ENCODE measurements at regions not wholly inside any gene's neighbourhood (a gene's known extent, or its start where the extent isn't known, plus 50 kb on each side); places are given as distances from the start of the nearest gene placed in this dataset.

DNA sequence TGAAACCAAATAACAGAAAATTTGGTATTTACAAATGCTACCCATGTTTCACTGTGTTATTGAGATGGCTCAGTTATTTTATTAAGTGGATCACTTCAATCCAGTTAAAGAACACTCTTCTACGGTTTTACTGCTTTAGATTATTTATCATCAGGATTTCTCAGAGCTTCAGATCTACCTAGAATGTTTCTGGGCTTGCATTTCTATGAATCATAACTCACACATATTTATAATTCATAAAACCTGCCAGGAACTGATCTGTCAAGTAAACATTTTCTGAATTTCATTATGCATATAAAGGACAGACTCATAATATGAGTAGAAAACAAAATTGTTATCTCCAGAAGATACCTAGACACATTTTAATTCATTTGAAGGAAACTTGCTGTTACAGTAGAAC is 1172.3 kb upstream of the LRRTM3 start:
- H3K4me1 ChIP-seq (ENCODE audit: control insufficient read depth in 5 of 5, insufficient read depth in 5 of 5, low read length in 5 of 5) = no peaks in the 10 kb centered on the region
- H3K9me3 ChIP-seq (ENCODE audit: control insufficient read depth in 5 of 5, low read length in 5 of 5) = no peaks in the 10 kb centered on the region
- no peaks in the 10 kb centered on the region for H3K36me3 ChIP-seq (ENCODE audit: control insufficient read depth in 5 of 5, insufficient read depth in 5 of 5, low read length in 5 of 5)
- no peaks in the 10 kb centered on the region for H3K27me3 ChIP-seq (ENCODE audit: control insufficient read depth in 5 of 5, insufficient read depth in 4 of 5, low read length in 5 of 5)
- H3K4me3 ChIP-seq (ENCODE audit: low read depth in 1 of 5, low read length in 5 of 5) = no peak overlapping the region
- no peak overlapping the region for H3K9ac ChIP-seq (ENCODE audit: low read length in 5 of 5)
- H3K27ac ChIP-seq (ENCODE audit: low read depth, low read length) = no peak overlapping the region

DNA sequence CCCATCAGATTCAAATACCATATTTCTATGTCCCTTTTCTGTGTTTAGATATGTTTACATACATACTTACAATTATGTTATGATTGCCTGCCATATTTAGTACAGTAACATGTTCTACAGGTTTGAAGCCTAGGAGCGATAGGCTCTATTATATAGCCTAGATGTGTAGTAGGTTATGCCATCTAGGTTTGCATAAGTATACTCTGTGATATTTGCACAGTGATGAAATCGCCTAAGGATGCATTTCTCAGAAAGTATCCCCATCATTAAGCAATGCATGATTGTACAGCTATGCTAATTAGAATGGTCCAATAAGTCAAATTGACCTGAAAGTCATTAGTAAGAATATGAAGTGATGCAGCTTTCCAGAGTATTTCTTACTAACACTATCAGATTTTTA is 1171.7 kb upstream of the LRRTM3 start:
- Histone ChIP-seq H3K4me3 (ENCODE audit: low read depth in 1 of 5, low read length in 5 of 5) (no peak overlapping the region), H3K4me1 (ENCODE audit: control insufficient read depth in 5 of 5, insufficient read depth in 5 of 5, low read length in 5 of 5) (no peaks in the 10 kb centered on the region), H3K9me3 (ENCODE audit: control insufficient read depth in 5 of 5, low read length in 5 of 5) (no peaks in the 10 kb centered on the region), H3K27ac (ENCODE audit: low read depth, low read length) (no peak overlapping the region), H3K27me3 (ENCODE audit: control insufficient read depth in 5 of 5, insufficient read depth in 4 of 5, low read length in 5 of 5) (no peaks in the 10 kb centered on the region), H3K9ac (ENCODE audit: low read length in 5 of 5) (no peak overlapping the region), H3K36me3 (ENCODE audit: control insufficient read depth in 5 of 5, insufficient read depth in 5 of 5, low read length in 5 of 5) (no peaks in the 10 kb centered on the region)

DNA sequence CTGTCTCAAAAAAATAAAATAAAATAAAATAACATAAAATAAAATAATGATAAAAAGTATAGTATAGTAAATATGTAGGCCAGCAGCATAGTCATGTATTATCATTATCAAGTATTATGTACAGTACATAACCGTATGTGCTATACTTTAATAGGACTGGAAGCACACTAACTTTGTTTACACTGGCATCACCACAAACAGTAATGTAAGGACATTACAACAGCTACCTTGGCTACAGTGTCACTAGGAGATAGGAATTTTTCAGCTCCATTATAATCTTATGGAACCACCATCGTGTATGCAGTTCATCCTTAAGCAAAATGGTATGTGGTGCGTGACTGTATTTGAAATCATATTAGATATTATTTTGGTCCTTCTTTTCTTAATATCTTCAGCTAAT is 1163.5 kb upstream of the LRRTM3 start:
- Histone ChIP-seq H3K4me1 (ENCODE audit: control insufficient read depth in 5 of 5, insufficient read depth in 5 of 5, low read length in 5 of 5) (no peaks in the 10 kb centered on the region), H3K9me3 (ENCODE audit: control insufficient read depth in 5 of 5, low read length in 5 of 5) (no peaks in the 10 kb centered on the region), H3K27ac (ENCODE audit: low read depth, low read length) (no peak overlapping the region), H3K27me3 (ENCODE audit: control insufficient read depth in 5 of 5, insufficient read depth in 4 of 5, low read length in 5 of 5) (no peaks in the 10 kb centered on the region), H3K36me3 (ENCODE audit: control insufficient read depth in 5 of 5, insufficient read depth in 5 of 5, low read length in 5 of 5) (no peaks in the 10 kb centered on the region), H3K4me3 (ENCODE audit: low read depth in 1 of 5, low read length in 5 of 5) (no peak overlapping the region), H3K9ac (ENCODE audit: low read length in 5 of 5) (no peak overlapping the region)

DNA sequence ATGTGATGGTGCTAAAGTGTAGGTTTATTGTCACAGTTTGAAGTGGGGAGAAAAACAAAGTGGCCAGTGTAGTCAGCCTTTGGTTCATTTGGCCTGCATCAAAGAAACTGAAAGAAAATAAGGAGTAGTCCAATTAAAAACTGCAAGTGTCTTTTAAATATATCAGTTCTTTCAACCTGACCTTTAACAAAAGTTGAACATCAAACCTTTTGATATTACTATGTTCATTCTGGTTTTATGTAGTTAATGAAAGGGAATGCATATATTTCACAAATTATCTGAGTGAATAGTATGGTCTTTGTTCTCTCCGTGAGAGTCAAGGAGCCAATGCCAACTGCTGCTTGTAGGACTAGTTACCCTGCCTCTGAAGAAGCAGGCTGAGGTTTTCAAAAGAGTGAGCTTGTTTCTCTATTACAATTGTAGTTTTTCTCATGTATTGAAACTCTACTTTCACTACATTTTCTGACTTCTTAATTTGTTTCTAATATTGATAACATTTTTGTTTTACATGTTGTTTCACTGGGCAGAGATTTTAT is 1160.8 kb upstream of the LRRTM3 start:
- Histone ChIP-seq H3K36me3 (ENCODE audit: control insufficient read depth in 5 of 5, insufficient read depth in 5 of 5, low read length in 5 of 5) (no peaks in the 10 kb centered on the region), H3K27me3 (ENCODE audit: control insufficient read depth in 5 of 5, insufficient read depth in 4 of 5, low read length in 5 of 5) (no peaks in the 10 kb centered on the region), H3K4me3 (ENCODE audit: low read depth in 1 of 5, low read length in 5 of 5) (no peak overlapping the region), H3K9me3 (ENCODE audit: control insufficient read depth in 5 of 5, low read length in 5 of 5) (no peaks in the 10 kb centered on the region), H3K9ac (ENCODE audit: low read length in 5 of 5) (no peak overlapping the region), H3K27ac (ENCODE audit: low read depth, low read length) (no peak overlapping the region), H3K4me1 (ENCODE audit: control insufficient read depth in 5 of 5, insufficient read depth in 5 of 5, low read length in 5 of 5) (no peaks in the 10 kb centered on the region)

GRCh38 chr10:65769828-65770227 is 1156.0 kb upstream of the LRRTM3 start:
- H3K9me3 ChIP-seq (ENCODE audit: control insufficient read depth in 5 of 5, low read length in 5 of 5) = no peaks in the 10 kb centered on the region
- no peaks in the 10 kb centered on the region for H3K36me3 ChIP-seq (ENCODE audit: control insufficient read depth in 5 of 5, insufficient read depth in 5 of 5, low read length in 5 of 5)
- H3K27me3 ChIP-seq (ENCODE audit: control insufficient read depth in 5 of 5, insufficient read depth in 4 of 5, low read length in 5 of 5) = no peaks in the 10 kb centered on the region

DNA sequence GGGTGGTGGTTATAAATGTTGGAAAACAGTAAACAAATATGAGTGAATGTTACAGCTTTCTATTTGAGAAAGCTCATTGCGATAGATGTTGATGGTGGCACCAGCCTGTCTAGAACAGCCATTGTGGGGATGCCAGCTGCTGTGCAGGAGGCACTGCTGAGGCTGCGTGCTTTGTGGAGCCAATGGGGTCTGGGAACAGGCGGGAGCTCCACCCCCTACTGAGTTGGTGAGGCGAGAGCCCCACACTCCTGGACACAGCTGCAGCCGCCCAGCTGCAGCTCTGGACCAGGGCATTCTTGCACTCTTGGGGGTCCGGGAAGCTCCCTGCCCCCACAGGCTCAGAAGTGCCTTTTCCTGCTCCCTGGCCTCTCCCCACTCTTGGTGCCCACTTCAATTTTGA is 1147.1 kb upstream of the LRRTM3 start:
- Histone ChIP-seq H3K9ac (ENCODE audit: low read length in 5 of 5) (no peak overlapping the region), H3K4me3 (ENCODE audit: low read depth in 1 of 5, low read length in 5 of 5) (no peak overlapping the region), H3K4me1 (ENCODE audit: control insufficient read depth in 5 of 5, insufficient read depth in 5 of 5, low read length in 5 of 5) (no peaks in the 10 kb centered on the region), H3K27ac (ENCODE audit: low read depth, low read length) (no peak overlapping the region), H3K27me3 (ENCODE audit: control insufficient read depth in 5 of 5, insufficient read depth in 4 of 5, low read length in 5 of 5) (no peaks in the 10 kb centered on the region), H3K9me3 (ENCODE audit: control insufficient read depth in 5 of 5, low read length in 5 of 5) (no peaks in the 10 kb centered on the region), H3K36me3 (ENCODE audit: control insufficient read depth in 5 of 5, insufficient read depth in 5 of 5, low read length in 5 of 5) (no peaks in the 10 kb centered on the region)

More at GRCh38 chr10:65769828-65770227, 1156.0 kb upstream of the LRRTM3 start:
- H3K4me1 ChIP-seq (ENCODE audit: control insufficient read depth in 5 of 5, insufficient read depth in 5 of 5, low read length in 5 of 5) = no peaks in the 10 kb centered on the region
- no peak overlapping the region for H3K4me3 ChIP-seq (ENCODE audit: low read depth in 1 of 5, low read length in 5 of 5)
- H3K9ac ChIP-seq (ENCODE audit: low read length in 5 of 5) = no peak overlapping the region
- no peak overlapping the region for H3K27ac ChIP-seq (ENCODE audit: low read depth, low read length)

- H3K9me3 ChIP-seq (ENCODE audit: control insufficient read depth in 5 of 5, low read length in 5 of 5) = no peaks in the 10 kb centered on the region
- no peaks in the 10 kb centered on the region for H3K27me3 ChIP-seq (ENCODE audit: control insufficient read depth in 5 of 5, insufficient read depth in 4 of 5, low read length in 5 of 5)
- no peak overlapping the region for H3K4me3 ChIP-seq (ENCODE audit: low read depth in 1 of 5, low read length in 5 of 5)
- H3K27ac ChIP-seq (ENCODE audit: low read depth, low read length) = no peak overlapping the region
- H3K9ac ChIP-seq (ENCODE audit: low read length in 5 of 5) = no peak overlapping the region
- no peaks in the 10 kb centered on the region for H3K36me3 ChIP-seq (ENCODE audit: control insufficient read depth in 5 of 5, insufficient read depth in 5 of 5, low read length in 5 of 5)
- H3K4me1 ChIP-seq (ENCODE audit: control insufficient read depth in 5 of 5, insufficient read depth in 5 of 5, low read length in 5 of 5) = no peaks in the 10 kb centered on the region
These were observed 1145.9 kb upstream of the LRRTM3 start for GRCh38 chr10:65779985-65780384.

DNA sequence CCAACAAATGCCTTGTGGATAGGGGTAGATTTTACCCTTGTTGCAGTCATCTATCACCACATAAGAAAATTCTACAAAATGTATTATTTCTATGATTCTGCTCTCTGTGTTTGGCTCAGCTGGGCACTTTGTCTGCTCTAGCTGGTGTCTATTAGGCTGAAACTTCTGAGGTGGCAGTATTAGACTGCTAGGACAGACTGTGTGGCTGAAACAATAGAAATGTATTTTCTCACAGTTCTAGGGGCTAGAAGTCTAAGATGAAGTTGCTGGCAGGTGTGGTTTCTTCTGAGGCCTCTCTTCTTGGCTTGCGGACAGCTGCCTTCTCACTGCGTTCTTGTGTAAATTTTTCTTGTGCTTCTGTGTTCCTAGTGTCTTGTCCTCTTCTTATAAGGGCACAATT is 1139.6 kb upstream of the LRRTM3 start:
- Histone ChIP-seq H3K9me3 (ENCODE audit: control insufficient read depth in 5 of 5, low read length in 5 of 5) (no peaks in the 10 kb centered on the region), H3K27me3 (ENCODE audit: control insufficient read depth in 5 of 5, insufficient read depth in 4 of 5, low read length in 5 of 5) (no peaks in the 10 kb centered on the region), H3K4me3 (ENCODE audit: low read depth in 1 of 5, low read length in 5 of 5) (no peak overlapping the region), H3K9ac (ENCODE audit: low read length in 5 of 5) (no peak overlapping the region), H3K36me3 (ENCODE audit: control insufficient read depth in 5 of 5, insufficient read depth in 5 of 5, low read length in 5 of 5) (no peaks in the 10 kb centered on the region), H3K4me1 (ENCODE audit: control insufficient read depth in 5 of 5, insufficient read depth in 5 of 5, low read length in 5 of 5) (no peaks in the 10 kb centered on the region), H3K27ac (ENCODE audit: low read depth, low read length) (no peak overlapping the region)

DNA sequence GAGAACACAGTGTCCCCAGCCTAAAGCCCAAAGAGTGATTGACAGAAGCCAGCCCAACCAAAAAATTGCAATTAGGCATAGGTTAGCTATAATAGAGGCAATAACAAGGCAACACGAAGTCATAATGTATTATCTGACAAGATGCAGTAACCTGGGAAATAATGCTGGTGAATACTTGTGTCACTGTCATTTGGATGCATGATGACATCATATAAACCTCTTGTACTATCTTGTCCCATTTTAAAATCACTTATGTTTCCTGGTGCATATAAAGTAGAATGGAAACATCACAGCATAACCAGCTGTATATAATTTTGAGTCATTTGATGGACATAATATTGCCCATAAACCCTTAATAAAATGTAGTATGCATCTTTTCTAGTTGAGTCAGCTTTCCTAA is 1138.3 kb upstream of the LRRTM3 start:
- Histone ChIP-seq H3K27me3 (ENCODE audit: control insufficient read depth in 5 of 5, insufficient read depth in 4 of 5, low read length in 5 of 5) (no peaks in the 10 kb centered on the region), H3K9ac (ENCODE audit: low read length in 5 of 5) (no peak overlapping the region), H3K4me3 (ENCODE audit: low read depth in 1 of 5, low read length in 5 of 5) (no peak overlapping the region), H3K27ac (ENCODE audit: low read depth, low read length) (no peak overlapping the region), H3K4me1 (ENCODE audit: control insufficient read depth in 5 of 5, insufficient read depth in 5 of 5, low read length in 5 of 5) (no peaks in the 10 kb centered on the region), H3K36me3 (ENCODE audit: control insufficient read depth in 5 of 5, insufficient read depth in 5 of 5, low read length in 5 of 5) (no peaks in the 10 kb centered on the region), H3K9me3 (ENCODE audit: control insufficient read depth in 5 of 5, low read length in 5 of 5) (no peaks in the 10 kb centered on the region)

DNA sequence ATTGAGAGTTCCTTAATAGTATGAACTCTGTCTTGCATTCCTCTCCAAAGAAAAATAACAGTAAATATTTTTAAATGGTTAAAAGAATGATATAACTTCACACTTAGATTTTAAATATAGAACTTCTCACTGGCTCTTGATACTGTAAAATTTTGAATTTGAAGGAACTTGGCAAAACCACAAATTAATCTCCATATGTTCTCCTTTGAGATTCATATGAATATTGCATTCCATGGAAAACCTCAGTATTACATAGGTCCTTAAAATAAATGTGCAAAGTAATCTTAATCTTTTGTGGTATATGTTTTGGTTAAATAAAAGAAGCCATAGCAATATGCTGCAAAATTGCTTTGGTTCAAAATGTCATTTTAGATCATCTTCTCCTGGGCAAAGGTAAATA is 1137.6 kb upstream of the LRRTM3 start:
- no peaks in the 10 kb centered on the region for H3K9me3 ChIP-seq (ENCODE audit: control insufficient read depth in 5 of 5, low read length in 5 of 5)
- no peaks in the 10 kb centered on the region for H3K36me3 ChIP-seq (ENCODE audit: control insufficient read depth in 5 of 5, insufficient read depth in 5 of 5, low read length in 5 of 5)
- H3K27me3 ChIP-seq (ENCODE audit: control insufficient read depth in 5 of 5, insufficient read depth in 4 of 5, low read length in 5 of 5) = no peaks in the 10 kb centered on the region
- no peak overlapping the region for H3K4me3 ChIP-seq (ENCODE audit: low read depth in 1 of 5, low read length in 5 of 5)
- H3K9ac ChIP-seq (ENCODE audit: low read length in 5 of 5) = no peak overlapping the region
- H3K27ac ChIP-seq (ENCODE audit: low read depth, low read length) = no peak overlapping the region
- H3K4me1 ChIP-seq (ENCODE audit: control insufficient read depth in 5 of 5, insufficient read depth in 5 of 5, low read length in 5 of 5) = no peaks in the 10 kb centered on the region

- Histone ChIP-seq H3K9me3 (ENCODE audit: control insufficient read depth in 5 of 5, low read length in 5 of 5) (no peaks in the 10 kb centered on the region), H3K27ac (ENCODE audit: low read depth, low read length) (no peak overlapping the region), H3K4me3 (ENCODE audit: low read depth in 1 of 5, low read length in 5 of 5) (no peak overlapping the region), H3K9ac (ENCODE audit: low read length in 5 of 5) (no peak overlapping the region), H3K4me1 (ENCODE audit: control insufficient read depth in 5 of 5, insufficient read depth in 5 of 5, low read length in 5 of 5) (no peaks in the 10 kb centered on the region), H3K36me3 (ENCODE audit: control insufficient read depth in 5 of 5, insufficient read depth in 5 of 5, low read length in 5 of 5) (no peaks in the 10 kb centered on the region), H3K27me3 (ENCODE audit: control insufficient read depth in 5 of 5, insufficient read depth in 4 of 5, low read length in 5 of 5) (no peaks in the 10 kb centered on the region)
These were observed 1133.9 kb upstream of the LRRTM3 start for GRCh38 chr10:65791979-65792378.
